H1 (cell line): ENCODE measurements at regions not wholly inside any gene's neighbourhood (a gene's known extent, or its start where the extent isn't known, plus 50 kb on each side); places are given as distances from the start of the nearest gene placed in this dataset.

Source experiments
- PHF8 ChIP-seq: fragments of 200-600 bp; sonication (generic); conservative IDR thresholded peaks from 2 replicates; pipeline ENCODE4 v1.7.1; 2012; ENCODE audit warnings: low read depth, mild to moderate bottlenecking, inconsistent platforms, low read length, moderate library complexity
- TF ChIP-seq, protein P1 (sequence below): fragments of 300-600 bp; sonication (generic); IDR thresholded peaks from 2 replicates; pipeline ENCODE4 v1.7.1; 2012; ENCODE audit warnings: low read length, moderate library complexity, mild to moderate bottlenecking, inconsistent platforms; ENCODE audit not compliant: insufficient replicate concordance

DNA sequence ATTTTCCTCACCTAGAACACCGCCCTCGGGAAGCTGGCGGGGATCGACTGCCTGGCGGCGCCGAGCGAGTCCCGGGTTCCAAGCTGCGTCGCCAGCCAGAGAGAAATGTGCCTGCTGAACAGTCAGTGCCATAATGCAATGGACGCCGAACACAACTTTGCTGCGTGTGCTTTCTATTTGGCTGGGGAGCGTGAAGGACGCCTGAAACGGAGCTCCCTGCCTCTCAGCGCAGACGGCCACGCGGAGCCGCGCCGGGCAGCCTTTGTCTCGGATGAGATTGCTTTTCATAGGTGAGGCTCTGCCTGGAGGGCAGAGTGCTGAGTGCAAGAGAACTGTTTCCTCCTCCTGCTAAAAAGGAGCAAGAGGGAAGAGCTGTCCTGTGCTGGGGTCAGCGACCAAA is 107.7 kb upstream of the BCOR start (continued):
- TF ChIP-seq, protein P1, sequence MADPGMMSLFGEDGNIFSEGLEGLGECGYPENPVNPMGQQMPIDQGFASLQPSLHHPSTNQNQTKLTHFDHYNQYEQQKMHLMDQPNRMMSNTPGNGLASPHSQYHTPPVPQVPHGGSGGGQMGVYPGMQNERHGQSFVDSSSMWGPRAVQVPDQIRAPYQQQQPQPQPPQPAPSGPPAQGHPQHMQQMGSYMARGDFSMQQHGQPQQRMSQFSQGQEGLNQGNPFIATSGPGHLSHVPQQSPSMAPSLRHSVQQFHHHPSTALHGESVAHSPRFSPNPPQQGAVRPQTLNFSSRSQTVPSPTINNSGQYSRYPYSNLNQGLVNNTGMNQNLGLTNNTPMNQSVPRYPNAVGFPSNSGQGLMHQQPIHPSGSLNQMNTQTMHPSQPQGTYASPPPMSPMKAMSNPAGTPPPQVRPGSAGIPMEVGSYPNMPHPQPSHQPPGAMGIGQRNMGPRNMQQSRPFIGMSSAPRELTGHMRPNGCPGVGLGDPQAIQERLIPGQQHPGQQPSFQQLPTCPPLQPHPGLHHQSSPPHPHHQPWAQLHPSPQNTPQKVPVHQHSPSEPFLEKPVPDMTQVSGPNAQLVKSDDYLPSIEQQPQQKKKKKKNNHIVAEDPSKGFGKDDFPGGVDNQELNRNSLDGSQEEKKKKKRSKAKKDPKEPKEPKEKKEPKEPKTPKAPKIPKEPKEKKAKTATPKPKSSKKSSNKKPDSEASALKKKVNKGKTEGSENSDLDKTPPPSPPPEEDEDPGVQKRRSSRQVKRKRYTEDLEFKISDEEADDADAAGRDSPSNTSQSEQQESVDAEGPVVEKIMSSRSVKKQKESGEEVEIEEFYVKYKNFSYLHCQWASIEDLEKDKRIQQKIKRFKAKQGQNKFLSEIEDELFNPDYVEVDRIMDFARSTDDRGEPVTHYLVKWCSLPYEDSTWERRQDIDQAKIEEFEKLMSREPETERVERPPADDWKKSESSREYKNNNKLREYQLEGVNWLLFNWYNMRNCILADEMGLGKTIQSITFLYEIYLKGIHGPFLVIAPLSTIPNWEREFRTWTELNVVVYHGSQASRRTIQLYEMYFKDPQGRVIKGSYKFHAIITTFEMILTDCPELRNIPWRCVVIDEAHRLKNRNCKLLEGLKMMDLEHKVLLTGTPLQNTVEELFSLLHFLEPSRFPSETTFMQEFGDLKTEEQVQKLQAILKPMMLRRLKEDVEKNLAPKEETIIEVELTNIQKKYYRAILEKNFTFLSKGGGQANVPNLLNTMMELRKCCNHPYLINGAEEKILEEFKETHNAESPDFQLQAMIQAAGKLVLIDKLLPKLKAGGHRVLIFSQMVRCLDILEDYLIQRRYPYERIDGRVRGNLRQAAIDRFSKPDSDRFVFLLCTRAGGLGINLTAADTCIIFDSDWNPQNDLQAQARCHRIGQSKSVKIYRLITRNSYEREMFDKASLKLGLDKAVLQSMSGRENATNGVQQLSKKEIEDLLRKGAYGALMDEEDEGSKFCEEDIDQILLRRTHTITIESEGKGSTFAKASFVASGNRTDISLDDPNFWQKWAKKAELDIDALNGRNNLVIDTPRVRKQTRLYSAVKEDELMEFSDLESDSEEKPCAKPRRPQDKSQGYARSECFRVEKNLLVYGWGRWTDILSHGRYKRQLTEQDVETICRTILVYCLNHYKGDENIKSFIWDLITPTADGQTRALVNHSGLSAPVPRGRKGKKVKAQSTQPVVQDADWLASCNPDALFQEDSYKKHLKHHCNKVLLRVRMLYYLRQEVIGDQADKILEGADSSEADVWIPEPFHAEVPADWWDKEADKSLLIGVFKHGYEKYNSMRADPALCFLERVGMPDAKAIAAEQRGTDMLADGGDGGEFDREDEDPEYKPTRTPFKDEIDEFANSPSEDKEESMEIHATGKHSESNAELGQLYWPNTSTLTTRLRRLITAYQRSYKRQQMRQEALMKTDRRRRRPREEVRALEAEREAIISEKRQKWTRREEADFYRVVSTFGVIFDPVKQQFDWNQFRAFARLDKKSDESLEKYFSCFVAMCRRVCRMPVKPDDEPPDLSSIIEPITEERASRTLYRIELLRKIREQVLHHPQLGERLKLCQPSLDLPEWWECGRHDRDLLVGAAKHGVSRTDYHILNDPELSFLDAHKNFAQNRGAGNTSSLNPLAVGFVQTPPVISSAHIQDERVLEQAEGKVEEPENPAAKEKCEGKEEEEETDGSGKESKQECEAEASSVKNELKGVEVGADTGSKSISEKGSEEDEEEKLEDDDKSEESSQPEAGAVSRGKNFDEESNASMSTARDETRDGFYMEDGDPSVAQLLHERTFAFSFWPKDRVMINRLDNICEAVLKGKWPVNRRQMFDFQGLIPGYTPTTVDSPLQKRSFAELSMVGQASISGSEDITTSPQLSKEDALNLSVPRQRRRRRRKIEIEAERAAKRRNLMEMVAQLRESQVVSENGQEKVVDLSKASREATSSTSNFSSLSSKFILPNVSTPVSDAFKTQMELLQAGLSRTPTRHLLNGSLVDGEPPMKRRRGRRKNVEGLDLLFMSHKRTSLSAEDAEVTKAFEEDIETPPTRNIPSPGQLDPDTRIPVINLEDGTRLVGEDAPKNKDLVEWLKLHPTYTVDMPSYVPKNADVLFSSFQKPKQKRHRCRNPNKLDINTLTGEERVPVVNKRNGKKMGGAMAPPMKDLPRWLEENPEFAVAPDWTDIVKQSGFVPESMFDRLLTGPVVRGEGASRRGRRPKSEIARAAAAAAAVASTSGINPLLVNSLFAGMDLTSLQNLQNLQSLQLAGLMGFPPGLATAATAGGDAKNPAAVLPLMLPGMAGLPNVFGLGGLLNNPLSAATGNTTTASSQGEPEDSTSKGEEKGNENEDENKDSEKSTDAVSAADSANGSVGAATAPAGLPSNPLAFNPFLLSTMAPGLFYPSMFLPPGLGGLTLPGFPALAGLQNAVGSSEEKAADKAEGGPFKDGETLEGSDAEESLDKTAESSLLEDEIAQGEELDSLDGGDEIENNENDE = no peak
- no peak for TF ChIP-seq PHF8
- TF ChIP-seq, all 59 proteins: peak for 0
